ENCODE measurements at regions not wholly inside any gene's neighbourhood (a gene's known extent, or its start where the extent isn't known, plus 50 kb on each side); places are given as distances from the start of the nearest gene placed in this dataset.

GRCh38 chr20:53688085-53688484 is 94.4 kb upstream of the ZNF217 start:
- no peaks in the 10 kb centered on the region for H3K9me3 ChIP-seq (ENCODE audit: low read depth)
- H3K4me2 ChIP-seq (ENCODE audit: unreplicated experiment): no peak overlapping the region
- in situ Hi-C loops (cut with MboI): no loop called here
- 94 to 96% methylated on average over 1 of the region's 1 CpG for WGBS, 2 experiments (ENCODE audit: low coverage in 1 of 2, low lambda C conversion rate in 2 of 2, missing lambda C conversion rate in 2 of 2)
- H3K79me2 ChIP-seq (ENCODE audit: insufficient read depth): no peaks in the 10 kb centered on the region
- no peak overlapping the region for H3K27ac ChIP-seq
- H3K4me1 ChIP-seq (ENCODE audit: insufficient read depth): peaks cover 11% of the 10 kb centered on the region
- H3F3A ChIP-seq (ENCODE audit: insufficient read depth): peaks cover 5% of the 10 kb centered on the region
- H3K36me3 ChIP-seq (ENCODE audit: low read depth): no peaks in the 10 kb centered on the region
- H3K9ac ChIP-seq: no peak overlapping the region
- no peaks in the 10 kb centered on the region for H4K20me1 ChIP-seq (ENCODE audit: insufficient read depth)
- no peak overlapping the region for H3K4me3 ChIP-seq
- H3K9me2 ChIP-seq (ENCODE audit: insufficient read depth): no peaks in the 10 kb centered on the region
- no peak for DNase-seq
- H3K27me3 ChIP-seq (replicated peaks; ENCODE audit: insufficient read depth): no peaks in the 10 kb centered on the region
- H2AFZ ChIP-seq: no peak overlapping the region
- TF ChIP-seq EZH2 (IDR thresholded peaks at IDR 0.05; ENCODE audit: insufficient read depth, poor library complexity, severe bottlenecking) (no peak), EZH2phosphoT487 (IDR thresholded peaks at IDR 0.05; ENCODE audit: insufficient read depth, low read depth) (no peak)

DNA sequence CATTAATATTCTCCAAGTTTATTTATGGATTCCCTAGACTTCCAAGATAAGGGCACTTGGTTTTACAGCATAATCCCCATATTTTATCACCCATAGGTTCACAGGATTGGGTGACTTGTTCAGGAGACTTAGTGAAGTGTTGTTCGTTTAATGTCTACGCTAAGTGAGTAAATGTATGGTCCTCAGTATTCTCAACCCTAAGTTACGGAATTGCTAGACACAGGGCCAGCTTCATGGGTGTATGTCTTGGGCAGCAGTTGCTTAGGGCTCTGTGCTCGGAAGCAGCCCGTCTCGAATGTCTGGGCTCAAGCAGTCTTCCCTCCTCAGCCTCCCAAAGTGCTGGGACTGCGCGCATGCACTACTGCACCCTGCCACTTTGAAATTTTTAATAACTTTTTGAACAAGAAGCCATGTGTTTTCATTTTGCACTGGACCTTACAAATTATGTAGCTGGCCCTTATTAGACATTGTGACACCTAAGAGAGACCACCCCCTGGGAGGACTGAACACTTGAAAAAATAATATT is 91.5 kb upstream of the ZNF217 start:
- TF ChIP-seq EZH2 (IDR thresholded peaks at IDR 0.05; ENCODE audit: insufficient read depth, poor library complexity, severe bottlenecking) (no peak), EZH2phosphoT487 (IDR thresholded peaks at IDR 0.05; ENCODE audit: insufficient read depth, low read depth) (no peak)
- no peak for DNase-seq
- no peaks in the 10 kb centered on the region for H4K20me1 ChIP-seq (ENCODE audit: insufficient read depth)
- H2AFZ ChIP-seq: no peak overlapping the region; the same call in 1 of the 2 replicates
- H3K27me3 ChIP-seq (replicated peaks; ENCODE audit: insufficient read depth): no peaks in the 10 kb centered on the region
- no peaks in the 10 kb centered on the region for H3K9me2 ChIP-seq (ENCODE audit: insufficient read depth)
- H3K36me3 ChIP-seq (ENCODE audit: low read depth): no peaks in the 10 kb centered on the region
- H3K4me2 ChIP-seq (ENCODE audit: unreplicated experiment): no peak overlapping the region
- no peaks in the 10 kb centered on the region for H3F3A ChIP-seq (ENCODE audit: insufficient read depth)
- H3K9me3 ChIP-seq (ENCODE audit: low read depth): no peaks in the 10 kb centered on the region
- no peak overlapping the region for H3K4me3 ChIP-seq
- in situ Hi-C loops (cut with MboI): no loop called here
- 94 to 95% methylated on average over 8 of the region's 8 CpGs for WGBS, 2 experiments (ENCODE audit: low coverage in 1 of 2, low lambda C conversion rate in 2 of 2, missing lambda C conversion rate in 2 of 2)
- no peak overlapping the region for H3K27ac ChIP-seq
- H3K79me2 ChIP-seq (ENCODE audit: insufficient read depth): no peaks in the 10 kb centered on the region
- H3K9ac ChIP-seq: no peak overlapping the region
- H3K4me1 ChIP-seq (ENCODE audit: insufficient read depth): no peaks in the 10 kb centered on the region

DNA sequence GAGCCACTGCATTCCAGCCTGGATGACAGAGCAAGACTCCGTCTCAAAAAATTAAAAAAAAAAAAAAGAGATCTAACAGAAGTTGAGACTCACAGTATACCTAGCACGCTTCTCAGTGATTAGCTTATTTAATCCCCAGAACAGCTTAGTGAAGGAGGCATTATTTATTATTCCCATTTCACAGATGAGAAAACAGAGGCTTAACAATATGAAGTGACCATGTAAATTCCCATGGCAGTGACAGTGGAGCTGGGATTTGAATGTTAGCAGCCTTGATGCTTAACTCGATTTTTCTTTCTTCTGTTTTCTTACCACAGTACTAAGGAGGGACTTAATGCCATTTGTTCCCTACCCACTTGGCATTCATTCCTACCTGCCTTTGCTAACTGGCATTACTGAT is 89.9 kb upstream of the ZNF217 start:
- in situ Hi-C loops (cut with MboI): no loop called here
- no peak overlapping the region for H3K4me2 ChIP-seq (ENCODE audit: unreplicated experiment)
- no peaks in the 10 kb centered on the region for H3F3A ChIP-seq (ENCODE audit: insufficient read depth)
- H3K9me2 ChIP-seq (ENCODE audit: insufficient read depth): no peaks in the 10 kb centered on the region
- H3K27ac ChIP-seq: no peak overlapping the region
- no peaks in the 10 kb centered on the region for H3K4me1 ChIP-seq (ENCODE audit: insufficient read depth)
- WGBS, 2 experiments (ENCODE audit: low coverage in 1 of 2, low lambda C conversion rate in 2 of 2, missing lambda C conversion rate in 2 of 2): 81 to 86% methylated on average over 3 of the region's 3 CpGs
- no peak for TF ChIP-seq EZH2phosphoT487 (IDR thresholded peaks at IDR 0.05; ENCODE audit: insufficient read depth, low read depth)
- no peak for TF ChIP-seq EZH2 (IDR thresholded peaks at IDR 0.05; ENCODE audit: insufficient read depth, poor library complexity, severe bottlenecking)
- no peak overlapping the region for H3K4me3 ChIP-seq
- no peaks in the 10 kb centered on the region for H3K79me2 ChIP-seq (ENCODE audit: insufficient read depth)
- H3K36me3 ChIP-seq (ENCODE audit: low read depth): no peaks in the 10 kb centered on the region
- no peak for DNase-seq
- no peaks in the 10 kb centered on the region for H4K20me1 ChIP-seq (ENCODE audit: insufficient read depth)
- no peak overlapping the region for H3K9ac ChIP-seq
- H3K9me3 ChIP-seq (ENCODE audit: low read depth): no peaks in the 10 kb centered on the region
- no peak overlapping the region for H2AFZ ChIP-seq
- H3K27me3 ChIP-seq (replicated peaks; ENCODE audit: insufficient read depth): no peaks in the 10 kb centered on the region

DNA sequence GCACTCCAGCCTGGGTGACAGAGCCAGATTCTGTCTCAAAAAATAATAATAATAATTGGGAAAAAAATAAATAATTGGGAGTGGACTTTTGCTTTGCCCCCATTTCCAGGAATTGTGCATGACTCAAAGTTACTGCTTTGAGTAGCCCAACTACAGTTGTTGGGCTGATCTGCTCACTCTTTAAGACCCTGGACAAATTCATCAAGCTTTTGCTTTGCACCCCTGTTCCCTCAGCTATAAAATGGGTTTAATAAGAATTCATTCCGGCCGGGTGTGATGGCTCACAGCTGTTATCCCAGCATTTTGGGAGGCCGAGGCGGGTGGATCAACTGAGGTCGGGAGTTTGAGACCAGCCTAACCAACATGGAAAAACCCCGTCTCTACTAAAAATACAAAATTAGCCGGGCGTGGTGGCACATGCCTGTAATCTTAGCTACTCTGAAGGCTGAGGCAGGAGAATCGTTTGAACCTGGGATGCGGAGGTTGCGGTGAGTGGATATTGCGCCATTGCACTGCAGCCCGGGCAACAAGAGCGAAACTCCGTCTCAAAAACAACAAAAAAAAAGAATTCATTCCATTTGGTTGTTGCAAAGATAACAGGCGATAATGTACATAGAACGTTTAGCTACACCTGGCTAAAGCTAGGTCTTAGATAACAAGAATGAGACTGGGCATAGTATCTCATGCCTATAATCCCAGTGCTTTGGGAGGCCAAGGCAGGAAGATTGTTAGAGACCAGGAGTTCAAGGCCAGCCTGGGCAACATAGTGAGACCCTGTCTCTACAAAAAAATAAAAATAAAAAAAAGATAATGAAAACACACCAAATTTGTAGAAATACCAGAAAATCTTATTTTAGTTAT is 87.9 kb upstream of the ZNF217 start:
- no peak overlapping the region for H3K4me3 ChIP-seq
- no peaks in the 10 kb centered on the region for H3K9me3 ChIP-seq (ENCODE audit: low read depth)
- no peaks in the 10 kb centered on the region for H3K79me2 ChIP-seq (ENCODE audit: insufficient read depth)
- DNase-seq: no peak
- H3F3A ChIP-seq (ENCODE audit: insufficient read depth): no peaks in the 10 kb centered on the region; the same call in 1 of the 2 replicates
- no peak overlapping the region for H3K9ac ChIP-seq
- 92 to 93% methylated on average over 17 of the region's 17 CpGs for WGBS, 2 experiments (ENCODE audit: low coverage in 1 of 2, low lambda C conversion rate in 2 of 2, missing lambda C conversion rate in 2 of 2)
- no peak overlapping the region for H3K27ac ChIP-seq
- no peaks in the 10 kb centered on the region for H3K4me1 ChIP-seq (ENCODE audit: insufficient read depth)
- no peak overlapping the region for H3K4me2 ChIP-seq (ENCODE audit: unreplicated experiment)
- no peak for TF ChIP-seq EZH2phosphoT487 (IDR thresholded peaks at IDR 0.05; ENCODE audit: insufficient read depth, low read depth)
- TF ChIP-seq EZH2 (IDR thresholded peaks at IDR 0.05; ENCODE audit: insufficient read depth, poor library complexity, severe bottlenecking): no peak
- in situ Hi-C loops (cut with MboI): no loop called here
- H2AFZ ChIP-seq: no peak overlapping the region
- H3K27me3 ChIP-seq (replicated peaks; ENCODE audit: insufficient read depth): no peaks in the 10 kb centered on the region
- no peaks in the 10 kb centered on the region for H4K20me1 ChIP-seq (ENCODE audit: insufficient read depth)
- no peaks in the 10 kb centered on the region for H3K36me3 ChIP-seq (ENCODE audit: low read depth)
- H3K9me2 ChIP-seq (ENCODE audit: insufficient read depth): no peaks in the 10 kb centered on the region
